OCI-LY7 (cell line): ENCODE measurements at regions not wholly inside any gene's neighbourhood (a gene's known extent, or its start where the extent isn't known, plus 50 kb on each side); places are given as distances from the start of the nearest gene placed in this dataset.

Experiments used
- EZH2phosphoT487 ChIP-seq: fragments of 200-600 bp; sonication (generic); IDR thresholded peaks from 2 replicates; pipeline ENCODE4 v1.6.1; 2018; ENCODE audit warnings: low read depth, borderline replicate concordance, mild to moderate bottlenecking, mixed run types, antibody characterized with exemption, low read length, moderate library complexity, mixed read lengths
- TF ChIP-seq, protein P1 (sequence below): fragments of 200-600 bp; sonication (generic); conservative IDR thresholded peaks from 2 replicates; pipeline ENCODE4 v1.5.1; 2014; ENCODE audit warnings: mild to moderate bottlenecking, antibody characterized with exemption, low read length, moderate library complexity, mixed read lengths

DNA sequence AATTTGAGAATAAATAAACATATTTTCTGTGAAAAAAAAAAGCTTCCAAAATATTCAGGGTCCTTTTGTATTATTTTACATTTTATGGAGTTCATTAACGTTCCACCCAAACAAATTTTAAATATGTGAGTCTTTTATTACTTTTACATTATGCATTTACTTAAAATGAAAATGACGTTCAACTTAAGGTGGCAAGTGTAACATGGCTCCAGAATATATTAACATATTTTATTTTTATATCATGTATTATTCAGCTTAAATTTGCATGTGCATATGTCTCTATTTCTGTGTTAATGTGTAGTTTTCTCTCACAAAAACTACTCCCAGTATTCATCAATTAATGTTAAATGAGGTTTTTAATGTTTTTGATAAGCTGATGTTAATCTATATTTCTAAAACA, 243.6 kb upstream of the CNTN3 start:
- TF ChIP-seq, protein P1, sequence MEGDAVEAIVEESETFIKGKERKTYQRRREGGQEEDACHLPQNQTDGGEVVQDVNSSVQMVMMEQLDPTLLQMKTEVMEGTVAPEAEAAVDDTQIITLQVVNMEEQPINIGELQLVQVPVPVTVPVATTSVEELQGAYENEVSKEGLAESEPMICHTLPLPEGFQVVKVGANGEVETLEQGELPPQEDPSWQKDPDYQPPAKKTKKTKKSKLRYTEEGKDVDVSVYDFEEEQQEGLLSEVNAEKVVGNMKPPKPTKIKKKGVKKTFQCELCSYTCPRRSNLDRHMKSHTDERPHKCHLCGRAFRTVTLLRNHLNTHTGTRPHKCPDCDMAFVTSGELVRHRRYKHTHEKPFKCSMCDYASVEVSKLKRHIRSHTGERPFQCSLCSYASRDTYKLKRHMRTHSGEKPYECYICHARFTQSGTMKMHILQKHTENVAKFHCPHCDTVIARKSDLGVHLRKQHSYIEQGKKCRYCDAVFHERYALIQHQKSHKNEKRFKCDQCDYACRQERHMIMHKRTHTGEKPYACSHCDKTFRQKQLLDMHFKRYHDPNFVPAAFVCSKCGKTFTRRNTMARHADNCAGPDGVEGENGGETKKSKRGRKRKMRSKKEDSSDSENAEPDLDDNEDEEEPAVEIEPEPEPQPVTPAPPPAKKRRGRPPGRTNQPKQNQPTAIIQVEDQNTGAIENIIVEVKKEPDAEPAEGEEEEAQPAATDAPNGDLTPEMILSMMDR: no peak
- no peak for TF ChIP-seq EZH2phosphoT487
